Right renal cortex interstitium (tissue), 3 donors: ENCODE measurements at regions not wholly inside any gene's neighbourhood (a gene's known extent, or its start where the extent isn't known, plus 50 kb on each side); places are given as distances from the start of the nearest gene placed in this dataset.

Experiments
- DNase-seq, 3 donors: peaks; one replicate each; pipeline ENCODE4 v3.0.0-alpha.2; 2013; ENCODE audit warnings: low read depth in 3 of 3, low spot score in 2 of 3

GRCh38 chr4:156252358-156252921 lies 298.8 kb upstream of the CTSO start:
- no peak for DNase-seq

DNA sequence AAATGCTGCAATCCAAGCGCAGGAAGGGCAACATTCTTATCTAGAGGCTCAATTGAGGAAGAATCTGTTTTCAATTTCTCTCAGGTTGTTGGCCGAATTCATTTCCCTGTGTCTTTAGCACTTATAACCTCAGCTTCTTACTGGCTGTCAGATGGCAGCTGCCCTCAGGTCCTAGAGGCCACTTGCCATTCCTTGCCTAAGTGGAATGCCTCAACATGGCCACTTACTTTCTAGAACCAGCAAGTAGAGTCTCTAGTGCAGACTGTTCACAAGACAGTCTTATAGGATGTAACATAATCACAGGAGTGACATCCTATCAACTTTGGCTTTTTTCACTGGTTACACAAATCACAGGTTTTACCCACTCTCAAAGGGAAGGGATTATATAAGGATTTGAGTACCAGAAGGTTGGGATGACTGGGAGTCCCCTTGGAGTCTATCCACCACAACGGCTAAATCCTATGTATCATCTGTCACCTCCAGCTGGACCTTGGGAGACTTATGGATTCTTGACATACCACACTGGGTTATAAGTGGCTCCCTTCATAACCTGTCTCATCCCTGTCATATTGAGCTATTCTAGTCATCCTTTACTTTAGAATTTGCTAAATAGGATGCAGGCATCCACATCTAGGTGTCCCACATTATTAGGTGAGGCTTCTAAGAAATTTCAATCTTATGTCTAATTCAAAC lies 297.9 kb upstream of the CTSO start:
- no peak for DNase-seq

DNA sequence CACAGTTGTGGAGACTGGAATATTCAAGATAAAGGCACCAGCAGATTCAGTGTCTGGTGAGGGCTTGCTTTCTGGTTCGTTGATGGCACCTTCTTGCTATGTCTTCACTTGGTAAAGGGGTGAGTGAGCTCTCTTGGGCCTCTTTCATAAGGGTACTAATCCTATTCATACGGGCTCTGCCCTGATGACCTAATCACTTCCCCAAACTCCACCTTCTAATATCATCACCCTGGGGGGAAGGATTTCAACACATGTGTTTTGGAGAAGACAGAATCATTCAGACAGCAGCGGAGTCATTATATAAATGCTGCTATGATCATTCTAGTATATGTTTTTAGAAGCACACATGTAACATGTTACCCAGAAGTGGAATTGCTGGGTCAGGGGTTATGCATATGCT lies 295.3 kb upstream of the CTSO start:
- DNase-seq, result no peak

GRCh38 chr4:156247470-156247869 lies 293.8 kb upstream of the CTSO start:
- DNase-seq, result no peak

DNA sequence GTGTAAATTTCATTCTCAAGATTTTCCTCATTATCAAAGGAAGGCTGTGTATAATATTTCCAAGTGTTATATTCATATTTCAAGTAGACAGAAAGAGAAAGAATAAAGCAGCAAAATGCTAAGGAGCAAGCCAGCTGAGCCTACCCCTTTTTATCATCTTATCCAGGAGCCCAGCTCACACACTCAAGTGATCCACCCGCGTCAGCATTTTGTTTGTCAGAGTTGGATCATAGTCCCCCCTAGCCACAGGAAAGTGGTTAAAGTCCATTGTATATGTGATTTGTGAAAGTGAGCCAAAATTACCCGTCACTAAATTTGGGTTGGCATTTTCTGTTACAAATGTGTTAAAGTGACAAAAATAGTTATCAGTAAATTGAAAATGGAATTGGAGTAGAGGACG lies 289.3 kb upstream of the CTSO start:
- DNase-seq, result no peak

DNA sequence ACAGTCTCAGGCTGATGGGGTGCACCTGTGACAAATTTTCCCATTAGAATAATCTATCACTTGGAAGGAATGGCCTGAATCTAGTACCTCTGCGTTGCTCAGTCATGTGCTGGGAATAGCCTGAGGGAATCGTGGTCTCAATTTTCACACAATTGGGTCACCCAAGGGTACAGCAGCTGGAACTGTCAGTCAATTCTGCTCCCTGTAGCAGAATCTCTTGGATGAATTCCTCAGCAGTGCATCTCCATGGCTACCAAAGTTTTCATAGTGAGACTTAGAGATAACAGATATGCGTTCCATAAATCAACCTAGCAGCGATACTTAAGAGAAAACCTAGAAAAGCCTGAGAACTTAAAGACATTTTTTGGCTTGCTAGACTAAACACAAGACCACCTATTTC lies 288.7 kb upstream of the CTSO start:
- no peak for DNase-seq

DNA sequence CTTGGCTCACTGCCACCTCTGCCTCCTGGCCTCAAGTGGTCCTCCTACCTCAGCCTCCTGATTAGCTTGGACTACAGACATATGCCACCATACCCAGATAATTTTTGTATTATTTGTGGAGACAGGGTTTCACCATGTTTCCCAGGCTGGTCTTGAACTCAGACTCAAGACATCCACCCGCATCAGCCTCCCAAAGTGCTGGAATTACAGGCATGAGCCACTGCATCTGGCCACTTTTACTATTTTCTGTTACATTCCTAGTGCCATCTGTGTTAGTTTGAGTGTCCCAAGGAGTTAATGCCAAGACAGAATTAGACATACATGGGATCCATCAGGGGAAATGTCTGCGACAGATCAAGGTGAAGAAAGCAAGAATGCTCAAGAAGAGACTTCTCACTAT lies 288.2 kb upstream of the CTSO start:
- DNase-seq, result no peak

DNA sequence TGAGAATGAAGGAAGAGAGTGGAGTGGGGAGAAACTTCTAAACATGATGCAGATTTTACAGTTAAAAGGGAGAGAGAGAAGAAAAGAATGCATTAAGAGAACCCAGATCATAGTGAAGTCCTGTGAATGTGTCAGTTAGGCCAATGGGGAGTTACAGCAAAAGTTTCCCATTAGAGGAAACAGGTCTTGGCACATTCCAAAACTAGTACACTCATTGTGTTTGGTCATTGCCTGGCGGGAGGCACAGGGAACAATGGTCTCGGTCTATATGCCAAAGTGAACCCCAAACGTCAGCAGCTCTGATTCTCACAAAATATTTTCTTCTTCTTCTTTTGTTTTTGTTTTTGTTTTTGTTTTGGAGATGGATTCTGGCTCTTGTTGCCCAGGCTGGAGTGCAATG lies 284.5 kb upstream of the CTSO start:
- no peak for DNase-seq

GRCh38 chr4:156237231-156237630 lies 283.6 kb upstream of the CTSO start:
- DNase-seq, result no peak

DNA sequence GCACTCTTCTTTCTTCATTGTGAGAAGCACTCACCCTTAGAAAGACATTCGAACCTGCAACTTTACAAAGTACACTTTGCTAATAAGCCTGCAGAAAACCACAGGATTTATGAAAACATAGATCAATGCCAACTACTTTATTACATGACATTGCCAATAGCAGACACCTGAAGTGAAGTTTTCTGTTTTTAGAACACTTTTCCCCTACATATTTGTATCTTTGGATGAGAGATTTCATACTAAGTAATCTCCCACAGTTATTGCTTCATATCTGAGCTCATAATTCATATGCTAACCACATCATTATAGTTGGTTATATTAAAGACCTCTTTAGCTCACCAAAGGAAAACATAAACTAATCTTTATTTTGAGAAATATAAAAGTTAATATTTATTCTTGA lies 276.5 kb upstream of the CTSO start:
- no peak for DNase-seq

GRCh38 chr4:156228676-156229075 lies 275.0 kb upstream of the CTSO start:
- no peak for DNase-seq

DNA sequence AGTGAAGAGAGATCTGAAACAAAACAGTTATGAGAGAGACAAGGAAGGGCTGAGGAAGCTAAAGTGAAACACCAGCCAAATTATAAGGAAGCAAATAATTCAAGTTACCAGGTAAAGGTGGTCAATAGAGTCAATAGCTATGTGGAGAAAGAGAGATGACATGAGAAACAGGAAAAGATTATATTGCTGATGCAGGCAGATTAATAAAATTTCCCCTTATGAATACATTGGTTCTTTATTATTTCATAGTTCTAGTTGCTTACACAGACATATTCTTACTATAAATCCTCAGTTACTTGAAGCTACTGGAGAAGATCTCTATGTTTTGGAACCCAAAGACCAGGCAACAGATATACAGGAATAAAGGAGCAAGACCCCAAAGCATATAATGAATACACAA lies 273.7 kb upstream of the CTSO start:
- no peak for DNase-seq

GRCh38 chr4:156223985-156224384 lies 270.3 kb upstream of the CTSO start:
- DNase-seq, result no peak

DNA sequence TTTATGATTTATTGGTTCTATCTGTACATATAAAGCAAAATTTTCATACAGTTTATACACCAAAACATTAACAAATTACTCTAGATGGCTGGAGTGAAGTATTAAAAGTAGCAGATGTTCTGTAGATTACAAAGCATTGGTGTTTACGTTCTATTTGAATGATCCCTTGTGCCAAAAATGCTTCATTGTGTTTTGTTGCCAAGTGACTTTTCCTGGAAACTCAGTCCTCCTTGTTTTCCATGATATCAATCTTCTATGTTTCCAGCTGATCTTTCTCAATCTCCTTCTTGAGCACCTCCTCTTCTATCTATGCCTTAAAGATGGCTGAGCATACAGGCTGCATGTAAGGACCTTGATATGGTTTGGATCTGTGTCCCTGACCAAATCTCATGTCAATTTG lies 263.6 kb upstream of the CTSO start:
- DNase-seq, result no peak

DNA sequence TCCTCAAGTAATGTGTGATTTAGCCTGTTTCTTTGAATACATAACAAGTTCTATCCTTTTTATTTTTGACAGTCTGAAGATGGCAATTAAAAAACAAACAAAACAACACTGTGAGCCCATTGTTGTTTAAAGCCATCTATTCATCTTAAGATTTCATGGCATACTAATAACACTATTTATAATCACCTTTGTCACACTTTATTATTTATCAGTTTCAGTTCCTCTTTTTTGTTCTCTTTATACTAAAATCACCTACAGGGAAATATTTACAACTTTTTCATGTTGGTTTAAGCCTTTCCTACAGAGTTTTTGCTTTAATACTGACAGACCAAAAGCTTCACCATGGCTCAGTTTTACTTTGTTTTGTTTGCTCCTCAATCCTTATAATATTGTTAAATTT lies 247.4 kb upstream of the CTSO start:
- DNase-seq, result no peak

DNA sequence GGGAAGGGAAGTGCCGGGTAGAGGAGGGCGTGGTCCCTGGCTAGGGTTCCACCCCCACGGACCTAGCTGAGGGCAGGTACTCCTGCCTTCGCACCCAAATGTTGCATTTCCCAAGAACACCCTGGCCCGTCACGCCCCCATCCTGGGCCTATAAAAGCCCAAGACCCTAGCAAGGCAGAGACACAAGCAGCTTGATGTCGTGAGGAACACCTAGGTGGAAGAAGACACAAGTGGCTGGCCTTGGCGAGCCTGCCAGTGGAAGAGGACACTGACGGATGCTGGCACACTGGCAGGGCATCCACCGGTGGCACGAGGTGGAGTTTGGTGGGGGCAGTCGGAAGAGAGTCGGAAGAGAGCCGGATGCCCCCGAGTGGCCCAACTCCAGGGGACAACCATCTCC lies 244.8 kb upstream of the CTSO start:
- DNase-seq, result no peak

GRCh38 chr4:156197216-156197615 lies 243.6 kb upstream of the CTSO start:
- no peak for DNase-seq

GRCh38 chr4:156196722-156197121 lies 243.1 kb upstream of the CTSO start:
- no peak for DNase-seq

GRCh38 chr4:156195914-156196313 lies 242.2 kb upstream of the CTSO start:
- no peak for DNase-seq

DNA sequence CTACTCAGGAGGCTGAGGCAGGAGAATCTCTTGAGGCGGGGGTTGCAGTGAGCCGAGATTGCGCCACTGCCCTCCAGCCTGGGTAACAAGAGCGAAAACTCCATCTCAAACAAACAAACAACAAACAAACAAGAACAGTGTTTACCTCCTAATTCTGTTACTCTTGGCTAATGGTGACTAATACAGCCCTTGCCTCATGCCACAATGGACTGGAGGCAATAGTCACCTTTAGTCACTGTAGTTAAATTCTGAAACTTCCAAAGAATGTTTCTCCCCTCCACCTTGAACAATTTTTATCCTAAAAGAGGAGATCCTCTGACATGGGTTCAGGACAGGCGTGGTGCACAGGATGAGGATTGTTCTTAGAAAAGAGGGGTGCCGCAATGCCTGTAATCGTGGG lies 241.2 kb upstream of the CTSO start:
- DNase-seq, result no peak

DNA sequence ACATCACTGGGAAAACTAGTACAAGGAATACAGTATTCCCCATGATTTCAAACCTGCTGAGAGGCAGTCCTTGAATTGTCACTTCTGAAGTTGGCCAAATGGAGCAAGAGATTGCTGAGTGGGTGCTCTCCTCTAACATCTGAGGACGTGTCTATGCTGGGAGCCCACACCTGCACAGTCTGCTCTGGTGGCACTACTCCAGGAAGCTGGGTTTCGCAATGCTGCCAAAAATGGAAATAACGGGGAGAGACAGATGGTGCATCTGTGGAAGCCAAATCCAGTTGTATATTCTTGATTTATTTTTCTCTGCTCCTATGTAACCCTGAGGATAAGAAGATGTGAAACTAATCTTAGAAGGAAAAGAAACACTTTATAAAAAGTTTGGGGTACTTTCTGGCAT lies 240.1 kb upstream of the CTSO start:
- no peak for DNase-seq

GRCh38 chr4:156193106-156193505 lies 239.4 kb upstream of the CTSO start:
- no peak for DNase-seq

DNA sequence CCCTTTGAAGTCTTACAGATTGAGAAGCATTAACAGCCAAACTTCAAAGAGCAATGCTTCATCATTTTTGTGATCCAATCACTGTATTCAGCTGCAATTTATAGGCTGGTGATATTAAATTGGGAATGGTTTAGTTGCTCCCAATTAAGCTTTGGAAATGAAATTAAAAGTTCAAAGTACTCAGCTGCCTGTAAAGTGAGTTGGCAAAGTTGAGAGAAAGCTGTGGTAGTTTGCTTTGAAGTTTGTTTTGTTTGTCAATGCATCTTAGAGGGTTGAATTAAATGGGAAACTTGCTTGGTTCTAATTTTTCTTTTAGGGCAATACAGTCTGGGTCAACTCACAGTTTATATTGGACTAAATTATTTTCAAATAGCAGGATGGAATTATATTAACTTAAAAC lies 238.4 kb upstream of the CTSO start:
- no peak for DNase-seq
